DOHH2 (cell line): ENCODE measurements at regions not wholly inside any gene's neighbourhood (a gene's known extent, or its start where the extent isn't known, plus 50 kb on each side); places are given as distances from the start of the nearest gene placed in this dataset.

ENCODE experiments used
- H3F3A ChIP-seq: fragments of 200-600 bp; sonication (generic), shearing (Covaris generic); 2 replicates; pipeline ENCODE4 v1.6.0; 2016; ENCODE audit warnings: antibody characterized with exemption, mild to moderate bottlenecking; ENCODE audit not compliant: control insufficient read depth, insufficient read depth
- H3K27ac ChIP-seq: fragments of 200-600 bp; sonication (generic); 2 replicates; pipeline ENCODE4 v1.5.1; 2014; ENCODE audit warnings: low read depth, mild to moderate bottlenecking, low read length, moderate library complexity
- H3K27me3 ChIP-seq: fragments of 200-600 bp; sonication (generic); 2 replicates; pipeline ENCODE4 v1.6.1; 2014; ENCODE audit warnings: mild to moderate bottlenecking, low read length, mixed read lengths; ENCODE audit not compliant: control insufficient read depth
- H3K36me3 ChIP-seq: fragments of 200-600 bp; sonication (generic); 2 replicates; pipeline ENCODE4 v1.6.1; 2014; ENCODE audit warnings: mild to moderate bottlenecking, low read length, moderate library complexity, mixed read lengths; ENCODE audit not compliant: control insufficient read depth
- H3K4me1 ChIP-seq: fragments of 200-600 bp; sonication (generic); 2 replicates; pipeline ENCODE4 v1.6.1; 2014; ENCODE audit warnings: mild to moderate bottlenecking, low read length, mixed read lengths; ENCODE audit not compliant: control insufficient read depth
- H3K4me2 ChIP-seq: fragments of 200-600 bp; sonication (generic); 2 replicates; pipeline ENCODE4 v1.6.0; 2014; ENCODE audit warnings: mild to moderate bottlenecking, low read length, moderate library complexity
- H3K4me3 ChIP-seq: fragments of 200-600 bp; sonication (generic); 2 replicates; pipeline ENCODE4 v1.5.1; 2014; ENCODE audit warnings: mild to moderate bottlenecking, low read length, mixed read lengths
- H3K79me2 ChIP-seq: fragments of 200-600 bp; sonication (generic); 2 replicates; pipeline ENCODE4 v1.6.1; 2014; ENCODE audit warnings: mild to moderate bottlenecking, low read length, mixed read lengths; ENCODE audit not compliant: control insufficient read depth
- H3K9me2 ChIP-seq: fragments of 200-600 bp; sonication (generic); replicated peaks from 2 replicates; pipeline ENCODE4 v1.6.1; 2014; ENCODE audit warnings: mild to moderate bottlenecking, low read length, mixed read lengths; ENCODE audit not compliant: control insufficient read depth
- H3K9me3 ChIP-seq: fragments of 200-600 bp; sonication (generic); 2 replicates; pipeline ENCODE4 v1.6.1; 2014; ENCODE audit warnings: antibody characterized with exemption, low read length, mixed read lengths; ENCODE audit not compliant: control insufficient read depth, insufficient read depth
- H4K20me1 ChIP-seq: fragments of 200-600 bp; sonication (generic); 2 replicates; pipeline ENCODE4 v1.6.0; 2014; ENCODE audit warnings: low read depth, mild to moderate bottlenecking, antibody characterized with exemption, low read length, moderate library complexity; ENCODE audit not compliant: control insufficient read depth, insufficient read depth
- CTCF ChIP-seq: fragments of 200-600 bp; sonication (generic); IDR thresholded peaks from one replicate; pipeline ENCODE4 v1.5.1; 2014; ENCODE audit warnings: antibody characterized with exemption, mild to moderate bottlenecking, low read depth, low read length; ENCODE audit not compliant: poor library complexity, severe bottlenecking
- EZH2phosphoT487 ChIP-seq: fragments of 200-600 bp; sonication (generic); IDR thresholded peaks from 2 replicates; pipeline ENCODE4 v1.6.1; 2017; ENCODE audit warnings: borderline replicate concordance, mild to moderate bottlenecking, antibody characterized with exemption, low read length, moderate library complexity, mixed read lengths

- Histone ChIP-seq H3K4me3 (no peak overlapping the region), H3K27me3 (no peaks in the 10 kb centered on the region), H3K4me1 (peaks cover 46% of the 10 kb centered on the region), H3F3A (no peaks in the 10 kb centered on the region; the same call in 1 of the 2 replicates), H3K27ac (no peak overlapping the region), H3K36me3 (peaks cover 33% of the 10 kb centered on the region), H3K4me2 (no peak overlapping the region), H3K79me2 (peaks cover 98% of the 10 kb centered on the region), H3K9me2 (no peaks in the 10 kb centered on the region), H3K9me3 (no peaks in the 10 kb centered on the region), H4K20me1 (peaks cover 7% of the 10 kb centered on the region; the same call in 1 of the 2 replicates)
- TF ChIP-seq EZH2phosphoT487 (no peak), CTCF (no peak)
These were observed 311.8 kb upstream of the DMRT1 start for GRCh38 chr9:529731-530130.

- no peak overlapping the region for H3K4me3 ChIP-seq
- H3K4me1 ChIP-seq, result peaks cover 56% of the 10 kb centered on the region
- H3K79me2 ChIP-seq, result peaks cover 98% of the 10 kb centered on the region
- H4K20me1 ChIP-seq, result peaks cover 7% of the 10 kb centered on the region; the same call in 1 of the 2 replicates
- TF ChIP-seq CTCF, result no peak
- TF ChIP-seq EZH2phosphoT487, result no peak
- no peak overlapping the region for H3K27ac ChIP-seq
- H3F3A ChIP-seq, result no peaks in the 10 kb centered on the region; the same call in 1 of the 2 replicates
- no peaks in the 10 kb centered on the region for H3K9me2 ChIP-seq
- peaks cover 35% of the 10 kb centered on the region for H3K36me3 ChIP-seq
- H3K9me3 ChIP-seq, result no peaks in the 10 kb centered on the region
- no peak overlapping the region for H3K4me2 ChIP-seq
- H3K27me3 ChIP-seq, result no peaks in the 10 kb centered on the region
These were observed 310.8 kb upstream of the DMRT1 start for GRCh38 chr9:530681-531080.

GRCh38 chr9:532707-533106 lies 308.8 kb upstream of the DMRT1 start:
- Histone ChIP-seq H3K4me2 (no peak overlapping the region), H3K4me3 (no peak overlapping the region), H3K9me2 (no peaks in the 10 kb centered on the region), H3K27me3 (no peaks in the 10 kb centered on the region), H3K79me2 (peaks cover 98% of the 10 kb centered on the region), H3K4me1 (peaks cover 76% of the 10 kb centered on the region), H3K36me3 (peaks cover 47% of the 10 kb centered on the region), H3F3A (no peaks in the 10 kb centered on the region; the same call in 1 of the 2 replicates), H3K27ac (no peak overlapping the region), H4K20me1 (peaks cover 7% of the 10 kb centered on the region; the same call in 1 of the 2 replicates), H3K9me3 (no peaks in the 10 kb centered on the region)
- TF ChIP-seq EZH2phosphoT487 (no peak), CTCF (no peak)
